ENCODE measurements at regions not wholly inside any gene's neighbourhood (a gene's known extent, or its start where the extent isn't known, plus 50 kb on each side); places are given as distances from the start of the nearest gene placed in this dataset.

DNA sequence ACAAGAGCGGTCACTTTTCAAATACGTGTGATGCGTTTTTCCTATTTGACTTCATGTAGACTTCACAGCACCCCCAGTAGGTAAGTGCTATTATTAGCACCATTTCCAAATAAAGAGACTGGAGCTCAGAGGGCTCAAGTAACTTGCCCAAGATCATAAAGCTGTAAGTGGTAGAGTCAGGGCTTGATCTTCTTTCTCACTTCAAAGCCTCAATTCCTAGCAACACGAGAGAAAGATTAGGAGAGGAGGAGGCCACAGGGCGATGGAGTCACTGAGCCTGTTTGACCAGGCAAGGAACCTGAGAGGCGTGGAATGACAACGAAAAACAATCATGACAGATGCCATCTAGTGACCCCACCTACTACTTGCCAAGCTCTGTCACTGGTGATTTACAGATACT lies 181.0 kb downstream of the FOXD2 start:
- Histone ChIP-seq H3K27ac (ENCODE audit: low read length) (no peak overlapping the region), H3K36me3 (ENCODE audit: control insufficient read depth in 2 of 2, insufficient read depth in 2 of 2, low read length in 2 of 2) (no peaks in the 10 kb centered on the region), H3K4me3 (ENCODE audit: low read length in 2 of 2) (no peak overlapping the region), H3K27me3 (ENCODE audit: control insufficient read depth in 1 of 2, insufficient read depth in 2 of 2, low read length in 2 of 2) (peaks cover 0 to 4% of the 10 kb centered on the region in 2 donors), H3K9me3 (ENCODE audit: control insufficient read depth in 2 of 2, low read length in 2 of 2) (no peaks in the 10 kb centered on the region), H3K4me1 (ENCODE audit: control insufficient read depth, insufficient read depth, low read length) (no peaks in the 10 kb centered on the region), H3K9ac (ENCODE audit: low read length in 2 of 2) (no peak overlapping the region)

DNA sequence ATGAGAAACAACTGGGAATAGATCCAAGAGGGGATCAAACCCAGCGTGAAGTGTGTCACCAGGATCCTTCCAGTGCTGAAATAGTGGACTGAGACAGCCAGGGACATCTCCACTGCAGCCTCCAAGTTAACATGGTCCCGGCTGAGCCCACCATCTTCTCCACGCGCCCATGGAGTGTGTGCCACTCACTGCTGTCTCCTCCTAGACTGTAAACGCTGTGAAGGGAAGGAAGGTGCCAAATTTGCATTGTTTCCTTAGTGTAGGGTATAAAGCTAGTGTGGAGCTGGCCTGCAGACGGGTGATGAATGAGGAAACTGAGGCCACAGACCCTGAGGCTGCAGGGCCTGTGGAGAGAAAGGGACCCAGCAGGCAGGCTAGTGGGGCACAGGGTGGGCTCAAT lies 183.6 kb downstream of the FOXD2 start:
- H3K9ac ChIP-seq (ENCODE audit: low read length in 2 of 2) = no peak overlapping the region
- H3K27ac ChIP-seq (ENCODE audit: low read length) = no peak overlapping the region
- no peaks in the 10 kb centered on the region for H3K9me3 ChIP-seq (ENCODE audit: control insufficient read depth in 2 of 2, low read length in 2 of 2)
- H3K4me1 ChIP-seq (ENCODE audit: control insufficient read depth, insufficient read depth, low read length) = no peaks in the 10 kb centered on the region
- no peaks in the 10 kb centered on the region for H3K36me3 ChIP-seq (ENCODE audit: control insufficient read depth in 2 of 2, insufficient read depth in 2 of 2, low read length in 2 of 2)
- peaks cover 0 to 4% of the 10 kb centered on the region in 2 donors for H3K27me3 ChIP-seq (ENCODE audit: control insufficient read depth in 1 of 2, insufficient read depth in 2 of 2, low read length in 2 of 2)
- H3K4me3 ChIP-seq (ENCODE audit: low read length in 2 of 2) = no peak overlapping the region

DNA sequence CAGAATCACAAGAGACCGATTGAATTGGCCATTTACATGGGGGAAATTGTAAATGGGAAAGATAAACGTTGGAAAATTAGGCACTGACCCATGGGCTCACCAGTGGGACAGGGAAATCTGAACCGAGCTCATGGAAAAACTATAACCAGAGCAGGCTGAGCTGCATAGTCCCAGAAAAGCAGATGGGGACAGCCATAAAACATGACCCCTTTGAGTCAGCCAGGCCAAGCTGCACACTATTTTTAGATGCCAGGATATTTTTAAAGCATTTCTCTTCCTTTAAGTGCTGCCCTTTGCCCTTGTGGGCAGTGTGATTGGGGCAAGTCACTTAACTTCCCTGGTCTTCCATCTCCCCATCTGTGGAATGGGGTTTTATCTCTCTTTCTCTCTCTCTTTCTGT lies 184.1 kb downstream of the FOXD2 start:
- H3K27me3 ChIP-seq (ENCODE audit: control insufficient read depth in 1 of 2, insufficient read depth in 2 of 2, low read length in 2 of 2) = peaks cover 3 to 4% of the 10 kb centered on the region in 2 donors
- H3K9me3 ChIP-seq (ENCODE audit: control insufficient read depth in 2 of 2, low read length in 2 of 2) = no peaks in the 10 kb centered on the region
- no peak overlapping the region for H3K4me3 ChIP-seq (ENCODE audit: low read length in 2 of 2)
- H3K4me1 ChIP-seq (ENCODE audit: control insufficient read depth, insufficient read depth, low read length) = no peaks in the 10 kb centered on the region
- H3K36me3 ChIP-seq (ENCODE audit: control insufficient read depth in 2 of 2, insufficient read depth in 2 of 2, low read length in 2 of 2) = no peaks in the 10 kb centered on the region
- no peak overlapping the region for H3K27ac ChIP-seq (ENCODE audit: low read length)
- no peak overlapping the region for H3K9ac ChIP-seq (ENCODE audit: low read length in 2 of 2)

DNA sequence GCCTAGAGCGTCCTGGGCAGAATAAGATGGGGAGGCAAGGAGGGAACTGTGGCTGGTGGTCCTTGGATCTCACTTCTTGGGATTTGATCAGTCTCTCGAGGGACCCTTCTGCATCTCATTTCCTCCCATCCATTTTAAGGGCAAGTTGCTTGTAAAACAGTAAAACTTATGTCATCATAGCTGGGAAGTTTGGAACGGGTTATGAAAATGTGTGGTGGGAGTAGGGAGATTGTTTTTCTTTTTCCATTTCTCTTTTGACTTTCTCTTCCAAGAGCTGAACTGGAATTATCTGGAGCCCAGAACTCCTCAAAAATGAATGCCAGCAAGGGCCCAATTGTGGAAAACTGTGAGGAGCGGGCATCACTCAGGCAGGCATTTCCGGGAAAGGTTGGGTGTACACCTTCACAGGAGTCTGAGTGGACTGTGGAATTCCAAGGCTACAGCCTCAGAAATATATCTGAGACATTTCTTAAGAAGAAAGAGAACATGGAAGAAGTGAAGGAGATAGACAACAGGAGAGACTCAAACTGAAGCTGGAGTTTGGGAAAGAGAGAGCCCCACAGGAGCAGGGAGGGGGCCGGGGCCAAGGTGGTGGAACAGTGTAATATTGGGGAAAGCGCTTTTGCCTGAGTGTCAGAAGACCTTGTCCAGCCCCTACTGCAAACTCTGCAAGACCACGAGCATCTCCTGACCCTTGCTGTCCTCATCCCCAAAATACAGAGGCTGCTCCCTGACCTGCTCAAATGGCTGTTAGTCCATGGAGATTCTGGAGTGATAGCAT lies 185.1 kb downstream of the FOXD2 start:
- no peak overlapping the region for H3K4me3 ChIP-seq (ENCODE audit: low read length in 2 of 2)
- no peaks in the 10 kb centered on the region for H3K36me3 ChIP-seq (ENCODE audit: control insufficient read depth in 2 of 2, insufficient read depth in 2 of 2, low read length in 2 of 2)
- peaks cover 2 to 4% of the 10 kb centered on the region in 2 donors for H3K27me3 ChIP-seq (ENCODE audit: control insufficient read depth in 1 of 2, insufficient read depth in 2 of 2, low read length in 2 of 2)
- no peaks in the 10 kb centered on the region for H3K9me3 ChIP-seq (ENCODE audit: control insufficient read depth in 2 of 2, low read length in 2 of 2)
- no peak overlapping the region for H3K27ac ChIP-seq (ENCODE audit: low read length)
- H3K9ac ChIP-seq (ENCODE audit: low read length in 2 of 2) = no peak overlapping the region
- H3K4me1 ChIP-seq (ENCODE audit: control insufficient read depth, insufficient read depth, low read length) = no peaks in the 10 kb centered on the region

DNA sequence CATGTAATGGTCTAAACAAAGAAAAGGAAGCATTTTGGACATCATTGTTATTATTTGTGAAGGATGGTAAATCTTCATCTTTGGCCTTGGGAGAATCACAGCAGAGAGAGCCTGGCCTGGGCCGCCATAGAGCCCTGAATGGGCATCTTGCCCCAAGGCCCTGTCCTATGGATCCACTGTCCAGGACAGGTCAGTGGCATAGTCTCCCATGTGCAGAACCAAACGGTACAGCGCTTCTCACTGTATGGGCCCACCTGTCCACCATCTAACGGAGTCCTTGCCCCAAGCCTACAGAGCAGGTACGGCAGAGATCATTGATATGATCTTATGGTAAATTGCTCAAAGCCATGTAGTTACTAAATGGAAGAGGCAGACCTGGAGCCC lies 185.7 kb downstream of the FOXD2 start:
- Histone ChIP-seq H3K9me3 (ENCODE audit: control insufficient read depth in 2 of 2, low read length in 2 of 2) (no peaks in the 10 kb centered on the region), H3K4me1 (ENCODE audit: control insufficient read depth, insufficient read depth, low read length) (no peaks in the 10 kb centered on the region), H3K4me3 (ENCODE audit: low read length in 2 of 2) (no peak overlapping the region), H3K27ac (ENCODE audit: low read length) (no peak overlapping the region), H3K9ac (ENCODE audit: low read length in 2 of 2) (no peak overlapping the region), H3K36me3 (ENCODE audit: control insufficient read depth in 2 of 2, insufficient read depth in 2 of 2, low read length in 2 of 2) (no peaks in the 10 kb centered on the region), H3K27me3 (ENCODE audit: control insufficient read depth in 1 of 2, insufficient read depth in 2 of 2, low read length in 2 of 2) (peaks cover 2 to 4% of the 10 kb centered on the region in 2 donors)

DNA sequence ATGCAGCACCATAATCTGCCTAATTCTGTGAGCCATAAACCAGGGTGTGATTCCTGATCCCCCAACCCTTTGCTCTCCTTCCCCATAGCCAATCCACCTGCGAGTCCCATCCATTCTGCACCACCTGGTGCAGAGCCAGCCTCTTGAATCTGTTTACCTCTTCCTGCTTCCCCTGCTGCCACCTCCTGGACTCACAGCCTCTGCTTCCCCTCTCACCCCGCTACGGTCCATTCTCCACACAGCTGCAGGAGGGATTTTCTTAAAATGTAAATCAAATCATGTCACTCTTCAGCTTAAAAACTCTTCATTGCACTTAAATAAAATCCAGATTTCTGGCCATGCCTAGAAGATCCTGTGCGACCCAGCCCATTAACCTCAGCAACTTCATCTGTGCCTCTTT lies 186.7 kb downstream of the FOXD2 start:
- H3K9me3 ChIP-seq (ENCODE audit: control insufficient read depth in 2 of 2, low read length in 2 of 2) = no peaks in the 10 kb centered on the region

DNA sequence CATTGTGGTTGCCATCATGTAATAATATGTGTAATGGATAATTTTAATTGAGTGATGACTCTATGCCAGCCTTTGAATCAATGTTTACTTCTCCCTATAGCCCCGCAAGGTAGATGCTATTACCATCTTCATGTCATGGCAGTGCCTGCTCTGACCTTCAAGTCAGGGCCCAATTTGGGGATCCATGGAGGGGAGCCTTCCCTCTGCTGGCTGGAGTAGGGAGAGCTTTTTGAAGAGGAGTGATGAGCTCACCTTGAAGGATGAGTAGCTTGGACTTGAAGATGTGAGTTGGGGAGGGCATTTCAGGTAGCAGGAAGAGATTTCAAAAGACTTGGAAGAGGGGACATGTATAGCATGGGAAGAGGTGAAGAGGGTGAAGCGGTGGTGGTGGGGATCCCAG lies 189.2 kb downstream of the FOXD2 start:
- H3K4me3 ChIP-seq (ENCODE audit: low read length in 2 of 2) = no peak overlapping the region
- no peak overlapping the region for H3K9ac ChIP-seq (ENCODE audit: low read length in 2 of 2)
- no peak overlapping the region for H3K27ac ChIP-seq (ENCODE audit: low read length)
- no peaks in the 10 kb centered on the region for H3K9me3 ChIP-seq (ENCODE audit: control insufficient read depth in 2 of 2, low read length in 2 of 2)
- H3K36me3 ChIP-seq (ENCODE audit: control insufficient read depth in 2 of 2, insufficient read depth in 2 of 2, low read length in 2 of 2) = no peaks in the 10 kb centered on the region
- H3K27me3 ChIP-seq (ENCODE audit: control insufficient read depth in 1 of 2, insufficient read depth in 2 of 2, low read length in 2 of 2) = peaks cover 2 to 7% of the 10 kb centered on the region in 2 donors
- no peaks in the 10 kb centered on the region for H3K4me1 ChIP-seq (ENCODE audit: control insufficient read depth, insufficient read depth, low read length)

More for the DNA sequence above, 186.7 kb downstream of the FOXD2 start:
- H3K4me1 ChIP-seq (ENCODE audit: control insufficient read depth, insufficient read depth, low read length) = no peaks in the 10 kb centered on the region
- peaks cover 2 to 4% of the 10 kb centered on the region in 2 donors for H3K27me3 ChIP-seq (ENCODE audit: control insufficient read depth in 1 of 2, insufficient read depth in 2 of 2, low read length in 2 of 2)
- H3K36me3 ChIP-seq (ENCODE audit: control insufficient read depth in 2 of 2, insufficient read depth in 2 of 2, low read length in 2 of 2) = no peaks in the 10 kb centered on the region
- no peak overlapping the region for H3K27ac ChIP-seq (ENCODE audit: low read length)
- no peak overlapping the region for H3K4me3 ChIP-seq (ENCODE audit: low read length in 2 of 2)
- no peak overlapping the region for H3K9ac ChIP-seq (ENCODE audit: low read length in 2 of 2)

DNA sequence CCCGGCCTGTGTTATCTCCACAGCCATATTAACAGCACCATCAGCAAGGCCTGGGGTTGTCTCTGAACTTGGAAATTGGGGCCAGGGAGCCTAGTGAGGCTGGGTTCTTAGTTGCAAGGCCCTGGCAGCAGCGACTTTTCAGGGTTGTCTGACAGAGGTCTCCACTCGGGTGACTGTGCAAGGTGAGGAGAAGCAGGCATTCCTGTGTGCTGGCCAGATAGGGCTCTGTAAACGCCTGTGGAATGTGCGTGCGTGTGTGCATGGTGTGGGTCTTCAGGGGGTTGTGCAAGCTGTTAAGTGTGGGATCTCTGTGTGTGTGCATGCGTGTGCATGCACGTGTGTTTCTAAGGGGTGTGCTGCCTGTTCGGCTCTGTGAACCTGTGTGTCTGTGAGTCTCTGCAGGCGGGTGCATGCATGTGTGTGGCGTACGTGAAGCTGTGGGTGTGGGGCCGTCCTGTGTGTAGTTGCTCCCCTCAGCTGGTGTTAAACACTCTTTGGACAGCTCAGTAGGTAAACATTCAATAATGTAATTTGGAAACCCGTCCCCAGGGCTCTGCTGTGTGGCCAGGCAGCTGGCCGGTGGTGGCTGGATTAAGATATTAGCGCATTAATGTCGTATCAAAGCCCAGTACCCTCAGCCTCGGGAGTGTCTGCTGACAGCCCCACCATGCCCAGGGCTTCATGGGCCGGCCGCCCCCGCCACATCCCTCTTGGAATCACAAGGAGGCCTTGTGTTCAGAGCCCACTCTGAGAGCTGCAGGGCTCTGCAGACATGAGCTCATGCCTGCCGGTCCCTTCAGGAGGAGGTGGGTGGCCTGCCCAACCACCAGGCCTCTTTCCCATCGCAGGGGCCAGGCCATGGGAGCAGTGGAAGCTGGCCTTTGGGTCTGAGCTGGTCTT lies 189.9 kb downstream of the FOXD2 start:
- no peak overlapping the region for H3K9ac ChIP-seq (ENCODE audit: low read length in 2 of 2)
- no peak overlapping the region for H3K27ac ChIP-seq (ENCODE audit: low read length)
- H3K9me3 ChIP-seq (ENCODE audit: control insufficient read depth in 2 of 2, low read length in 2 of 2) = no peaks in the 10 kb centered on the region
- no peak overlapping the region for H3K4me3 ChIP-seq (ENCODE audit: low read length in 2 of 2)
- H3K27me3 ChIP-seq (ENCODE audit: control insufficient read depth in 1 of 2, insufficient read depth in 2 of 2, low read length in 2 of 2) = peaks cover 5 to 7% of the 10 kb centered on the region in 2 donors
- no peaks in the 10 kb centered on the region for H3K36me3 ChIP-seq (ENCODE audit: control insufficient read depth in 2 of 2, insufficient read depth in 2 of 2, low read length in 2 of 2)
- no peaks in the 10 kb centered on the region for H3K4me1 ChIP-seq (ENCODE audit: control insufficient read depth, insufficient read depth, low read length)

DNA sequence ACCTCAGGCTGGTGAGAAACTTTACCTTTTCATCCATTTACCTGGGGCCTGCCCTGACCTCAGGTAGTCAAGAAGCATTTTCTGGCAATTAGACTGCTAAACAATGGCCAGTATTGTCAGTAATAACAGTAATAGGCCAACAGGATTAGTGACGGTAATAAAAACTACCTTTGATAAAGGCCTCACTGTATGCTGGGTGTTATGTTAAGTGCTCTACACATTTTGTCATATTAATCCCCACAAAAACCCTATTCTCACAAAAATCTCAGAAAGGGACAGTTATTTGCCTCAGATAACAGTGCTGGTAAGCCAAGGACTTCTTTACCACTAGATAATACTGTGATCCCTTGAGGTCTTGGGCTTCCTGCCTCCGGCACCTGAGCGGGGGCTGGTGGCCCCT lies 191.4 kb downstream of the FOXD2 start:
- no peaks in the 10 kb centered on the region for H3K9me3 ChIP-seq (ENCODE audit: control insufficient read depth in 2 of 2, low read length in 2 of 2)
- H3K36me3 ChIP-seq (ENCODE audit: control insufficient read depth in 2 of 2, insufficient read depth in 2 of 2, low read length in 2 of 2) = no peaks in the 10 kb centered on the region
- H3K9ac ChIP-seq (ENCODE audit: low read length in 2 of 2) = no peak overlapping the region
- H3K27ac ChIP-seq (ENCODE audit: low read length) = no peak overlapping the region
- no peak overlapping the region for H3K4me3 ChIP-seq (ENCODE audit: low read length in 2 of 2)
- H3K4me1 ChIP-seq (ENCODE audit: control insufficient read depth, insufficient read depth, low read length) = no peaks in the 10 kb centered on the region
- peaks cover 5 to 7% of the 10 kb centered on the region in 2 donors for H3K27me3 ChIP-seq (ENCODE audit: control insufficient read depth in 1 of 2, insufficient read depth in 2 of 2, low read length in 2 of 2)

DNA sequence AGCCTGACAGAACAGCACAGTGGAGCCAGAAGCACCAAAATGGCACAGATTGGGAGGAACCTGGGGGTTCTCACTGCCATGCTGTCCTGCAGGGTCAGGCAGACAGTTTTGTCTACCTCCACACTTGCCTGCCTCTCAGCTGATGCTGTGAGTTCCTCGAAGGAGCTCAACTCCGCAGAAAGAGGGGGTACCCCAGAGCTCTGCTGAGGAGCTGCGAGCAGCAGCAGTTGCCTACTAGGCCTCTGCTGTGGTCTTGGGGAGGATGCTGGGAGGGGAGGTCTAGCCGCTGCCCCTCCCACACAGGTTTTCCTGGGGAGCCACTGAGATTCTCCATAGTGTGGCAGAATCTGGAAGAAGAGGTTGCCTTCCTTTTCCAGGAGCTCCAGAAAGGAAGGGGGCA lies 192.5 kb downstream of the FOXD2 start:
- Histone ChIP-seq H3K36me3 (ENCODE audit: control insufficient read depth in 2 of 2, insufficient read depth in 2 of 2, low read length in 2 of 2) (no peaks in the 10 kb centered on the region), H3K4me1 (ENCODE audit: control insufficient read depth, insufficient read depth, low read length) (no peaks in the 10 kb centered on the region), H3K9me3 (ENCODE audit: control insufficient read depth in 2 of 2, low read length in 2 of 2) (no peaks in the 10 kb centered on the region), H3K9ac (ENCODE audit: low read length in 2 of 2) (no peak overlapping the region), H3K27me3 (ENCODE audit: control insufficient read depth in 1 of 2, insufficient read depth in 2 of 2, low read length in 2 of 2) (peaks cover 5 to 7% of the 10 kb centered on the region in 2 donors), H3K27ac (ENCODE audit: low read length) (no peak overlapping the region), H3K4me3 (ENCODE audit: low read length in 2 of 2) (no peak overlapping the region)
